ENCODE measurements at regions not wholly inside any gene's neighbourhood (a gene's known extent, or its start where the extent isn't known, plus 50 kb on each side); places are given as distances from the start of the nearest gene placed in this dataset.

DNA sequence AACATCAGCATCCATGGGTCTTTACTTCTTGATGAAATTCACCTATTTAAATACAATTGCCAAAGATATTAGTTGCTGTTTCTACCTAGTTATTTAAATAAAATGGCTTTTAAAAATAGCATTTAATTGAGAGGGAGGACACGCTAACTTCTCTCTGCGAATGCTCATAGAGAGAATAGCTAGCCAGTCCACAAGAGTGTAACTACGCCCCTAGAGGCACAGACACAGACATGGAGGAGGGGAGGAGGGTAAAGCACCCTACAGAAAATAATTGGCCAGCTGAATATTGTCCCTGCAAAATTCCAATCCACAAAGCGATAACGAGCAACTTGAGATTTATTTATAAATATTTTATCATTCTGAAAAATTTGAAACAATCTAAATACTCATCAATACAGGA, 97.0 kb upstream of the PAPOLG start:
- TF ChIP-seq, protein P1, sequence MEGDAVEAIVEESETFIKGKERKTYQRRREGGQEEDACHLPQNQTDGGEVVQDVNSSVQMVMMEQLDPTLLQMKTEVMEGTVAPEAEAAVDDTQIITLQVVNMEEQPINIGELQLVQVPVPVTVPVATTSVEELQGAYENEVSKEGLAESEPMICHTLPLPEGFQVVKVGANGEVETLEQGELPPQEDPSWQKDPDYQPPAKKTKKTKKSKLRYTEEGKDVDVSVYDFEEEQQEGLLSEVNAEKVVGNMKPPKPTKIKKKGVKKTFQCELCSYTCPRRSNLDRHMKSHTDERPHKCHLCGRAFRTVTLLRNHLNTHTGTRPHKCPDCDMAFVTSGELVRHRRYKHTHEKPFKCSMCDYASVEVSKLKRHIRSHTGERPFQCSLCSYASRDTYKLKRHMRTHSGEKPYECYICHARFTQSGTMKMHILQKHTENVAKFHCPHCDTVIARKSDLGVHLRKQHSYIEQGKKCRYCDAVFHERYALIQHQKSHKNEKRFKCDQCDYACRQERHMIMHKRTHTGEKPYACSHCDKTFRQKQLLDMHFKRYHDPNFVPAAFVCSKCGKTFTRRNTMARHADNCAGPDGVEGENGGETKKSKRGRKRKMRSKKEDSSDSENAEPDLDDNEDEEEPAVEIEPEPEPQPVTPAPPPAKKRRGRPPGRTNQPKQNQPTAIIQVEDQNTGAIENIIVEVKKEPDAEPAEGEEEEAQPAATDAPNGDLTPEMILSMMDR (tag by site-specific recombination; IDR thresholded peaks at IDR 0.05): no peak
- TF ChIP-seq ZNF549 (tag by site-specific recombination; IDR thresholded peaks at IDR 0.05) (no peak), ZNF140 (tag by site-specific recombination; IDR thresholded peaks at IDR 0.05) (no peak), ZBTB48 (tag by site-specific recombination; IDR thresholded peaks at IDR 0.05) (no peak), ZNF350 (tag by site-specific recombination; IDR thresholded peaks at IDR 0.05) (no peak), ZFP3 (tag by site-specific recombination; IDR thresholded peaks at IDR 0.05; ENCODE audit: low read depth) (no peak)

Data from HEK293 (cell line).